ENCODE measurements at regions not wholly inside any gene's neighbourhood (a gene's known extent, or its start where the extent isn't known, plus 50 kb on each side); places are given as distances from the start of the nearest gene placed in this dataset.

GRCh38 chr17:51512220-51512907, 252.0 kb downstream of the UTP18 start:
- TF ChIP-seq, protein P1, sequence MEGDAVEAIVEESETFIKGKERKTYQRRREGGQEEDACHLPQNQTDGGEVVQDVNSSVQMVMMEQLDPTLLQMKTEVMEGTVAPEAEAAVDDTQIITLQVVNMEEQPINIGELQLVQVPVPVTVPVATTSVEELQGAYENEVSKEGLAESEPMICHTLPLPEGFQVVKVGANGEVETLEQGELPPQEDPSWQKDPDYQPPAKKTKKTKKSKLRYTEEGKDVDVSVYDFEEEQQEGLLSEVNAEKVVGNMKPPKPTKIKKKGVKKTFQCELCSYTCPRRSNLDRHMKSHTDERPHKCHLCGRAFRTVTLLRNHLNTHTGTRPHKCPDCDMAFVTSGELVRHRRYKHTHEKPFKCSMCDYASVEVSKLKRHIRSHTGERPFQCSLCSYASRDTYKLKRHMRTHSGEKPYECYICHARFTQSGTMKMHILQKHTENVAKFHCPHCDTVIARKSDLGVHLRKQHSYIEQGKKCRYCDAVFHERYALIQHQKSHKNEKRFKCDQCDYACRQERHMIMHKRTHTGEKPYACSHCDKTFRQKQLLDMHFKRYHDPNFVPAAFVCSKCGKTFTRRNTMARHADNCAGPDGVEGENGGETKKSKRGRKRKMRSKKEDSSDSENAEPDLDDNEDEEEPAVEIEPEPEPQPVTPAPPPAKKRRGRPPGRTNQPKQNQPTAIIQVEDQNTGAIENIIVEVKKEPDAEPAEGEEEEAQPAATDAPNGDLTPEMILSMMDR (IDR thresholded peaks at IDR 0.05; ENCODE audit: low read depth, low read length, missing control alignments) = no peak
- in situ Hi-C loops (cut with HindIII; ENCODE audit: low pct_ligation_motif_present, low sequenced_read_pairs) = no loop called here

DNA sequence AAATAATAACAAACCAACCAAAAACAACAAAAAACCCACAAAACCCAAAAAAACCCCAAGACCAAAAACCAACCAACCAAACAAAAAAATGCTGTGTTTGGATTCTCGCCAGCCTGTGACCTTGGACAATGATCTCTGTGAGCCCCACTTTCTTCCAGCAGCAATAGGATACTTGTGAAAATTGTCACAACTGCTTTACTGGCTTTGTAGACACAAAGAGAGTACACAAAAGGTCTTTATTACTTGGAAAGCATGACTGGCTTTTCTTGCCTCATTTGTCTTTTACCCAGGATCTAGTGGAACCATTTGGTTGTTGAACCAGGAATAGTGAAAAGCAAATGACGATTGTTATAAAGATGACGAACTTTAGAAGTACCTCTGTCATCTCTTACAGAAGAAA, 256.6 kb downstream of the UTP18 start:
- no peak overlapping the region for H3K27ac ChIP-seq
- in situ Hi-C loops (cut with HindIII; ENCODE audit: low pct_ligation_motif_present, low sequenced_read_pairs) = no loop called here
- no peaks in the 10 kb centered on the region for H3K27me3 ChIP-seq (replicated peaks)
- TF ChIP-seq, protein P1 (IDR thresholded peaks at IDR 0.05; ENCODE audit: low read depth, low read length, missing control alignments) = no peak
- DNase-seq = no peak
- no peak overlapping the region for H3K4me3 ChIP-seq (ENCODE audit: low read depth, low read length)
- H3K36me3 ChIP-seq (replicated peaks) = no peaks in the 10 kb centered on the region

More at GRCh38 chr17:51512220-51512907, 252.0 kb downstream of the UTP18 start:
- Histone ChIP-seq H3K36me3 (replicated peaks) (no peaks in the 10 kb centered on the region), H3K27me3 (replicated peaks) (no peaks in the 10 kb centered on the region), H3K4me3 (ENCODE audit: low read depth, low read length) (no peak overlapping the region), H3K27ac (no peak overlapping the region)
- DNase-seq = no peak

DNA sequence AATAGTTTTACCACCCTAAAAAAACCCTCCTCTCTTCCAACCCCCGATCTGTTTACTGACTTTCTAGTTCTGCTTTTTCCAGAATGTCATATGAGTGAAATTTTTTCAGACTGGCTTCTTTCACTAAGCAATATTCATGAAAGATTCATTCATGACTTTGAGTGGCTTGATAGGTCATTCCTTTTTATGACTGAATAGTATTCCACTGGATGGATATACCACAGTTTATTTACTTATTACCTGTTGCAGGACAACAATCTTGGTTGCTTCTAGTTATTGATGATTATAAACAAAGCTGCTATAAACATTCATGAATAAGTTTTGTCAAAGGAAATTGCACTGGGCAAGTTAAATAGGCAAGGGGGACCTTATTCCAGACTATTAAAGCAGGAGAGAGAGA, 264.2 kb downstream of the UTP18 start:
- no peak for DNase-seq
- Histone ChIP-seq H3K36me3 (replicated peaks) (no peaks in the 10 kb centered on the region), H3K27me3 (replicated peaks) (no peaks in the 10 kb centered on the region), H3K4me3 (ENCODE audit: low read depth, low read length) (no peak overlapping the region), H3K27ac (no peak overlapping the region)
- TF ChIP-seq, protein P1 (IDR thresholded peaks at IDR 0.05; ENCODE audit: low read depth, low read length, missing control alignments) = no peak
- in situ Hi-C loops (cut with HindIII; ENCODE audit: low pct_ligation_motif_present, low sequenced_read_pairs) = no loop called here

DNA sequence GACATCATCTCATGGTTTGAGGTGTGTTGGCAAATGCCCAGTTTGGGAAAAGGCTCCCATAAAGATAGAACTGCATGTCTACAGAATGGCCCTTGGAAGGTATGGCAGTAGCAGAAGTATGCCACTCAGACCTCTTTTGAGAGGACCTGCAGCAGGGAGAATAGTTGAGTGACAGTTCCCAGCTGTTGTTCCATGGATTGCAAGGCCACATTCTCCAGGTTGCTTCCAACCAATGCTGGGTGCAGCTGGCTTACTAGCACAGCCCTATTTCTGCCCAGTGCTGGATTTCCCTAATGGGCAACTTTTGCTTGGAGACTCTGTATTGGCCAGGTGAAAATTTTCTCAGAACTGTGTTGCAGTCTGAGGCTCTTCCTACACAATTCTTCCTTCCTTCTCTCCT, 266.2 kb downstream of the UTP18 start:
- TF ChIP-seq, protein P1 (IDR thresholded peaks at IDR 0.05; ENCODE audit: low read depth, low read length, missing control alignments) = no peak

DNA sequence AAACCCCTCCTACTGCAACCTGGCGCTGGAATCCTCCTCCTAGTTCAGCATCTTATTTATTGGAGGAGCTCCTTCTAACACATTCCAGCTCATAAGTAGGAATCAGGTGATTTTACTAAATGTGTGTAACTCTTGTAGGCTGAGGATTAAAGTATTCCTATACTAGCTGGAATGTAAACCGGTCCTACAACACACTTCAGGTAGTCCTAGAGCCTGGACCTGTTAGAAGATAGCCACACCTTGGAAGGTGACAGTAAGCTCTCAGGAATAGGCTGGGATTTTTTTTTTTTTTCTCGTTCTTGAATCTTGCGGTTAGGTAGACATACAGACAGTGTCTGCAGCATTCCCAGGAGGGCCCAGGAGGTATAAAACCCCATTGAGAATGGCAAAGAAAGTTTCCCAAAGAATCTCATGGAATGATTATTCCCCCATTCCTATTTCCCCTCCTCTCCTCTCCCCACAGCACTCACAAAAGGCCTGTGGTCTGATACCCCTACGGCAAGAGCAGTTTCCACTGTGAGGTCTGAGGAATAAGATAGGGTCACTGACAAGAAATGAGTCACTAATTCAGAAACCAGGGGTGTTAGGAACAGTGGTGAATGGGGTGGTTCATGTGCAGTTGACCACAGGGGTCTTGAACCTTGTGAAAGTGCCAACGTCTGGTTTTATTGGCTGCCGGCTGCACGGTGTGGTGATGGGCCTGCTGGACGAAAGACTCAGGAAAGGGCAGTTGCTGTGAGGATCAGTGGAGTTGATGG, 267.1 kb downstream of the UTP18 start:
- in situ Hi-C loops (cut with HindIII; ENCODE audit: low pct_ligation_motif_present, low sequenced_read_pairs) = no loop called here
- TF ChIP-seq, protein P1 (IDR thresholded peaks at IDR 0.05; ENCODE audit: low read depth, low read length, missing control alignments) = no peak
- H3K27me3 ChIP-seq (replicated peaks) = no peaks in the 10 kb centered on the region
- no peak for DNase-seq
- H3K27ac ChIP-seq = no peak overlapping the region
- no peaks in the 10 kb centered on the region for H3K36me3 ChIP-seq (replicated peaks)
- no peak overlapping the region for H3K4me3 ChIP-seq (ENCODE audit: low read depth, low read length)

More for the DNA sequence above, 266.2 kb downstream of the UTP18 start:
- no peaks in the 10 kb centered on the region for H3K27me3 ChIP-seq (replicated peaks)
- no peak overlapping the region for H3K4me3 ChIP-seq (ENCODE audit: low read depth, low read length)
- DNase-seq = no peak
- H3K27ac ChIP-seq = no peak overlapping the region
- in situ Hi-C loops (cut with HindIII; ENCODE audit: low pct_ligation_motif_present, low sequenced_read_pairs) = no loop called here
- no peaks in the 10 kb centered on the region for H3K36me3 ChIP-seq (replicated peaks)
